ENCODE measurements at regions not wholly inside any gene's neighbourhood (a gene's known extent, or its start where the extent isn't known, plus 50 kb on each side); places are given as distances from the start of the nearest gene placed in this dataset.

- no peak overlapping the region for H3K4me3 ChIP-seq (replicated peaks; ENCODE audit: low read depth, low read length)
- DNase-seq (ENCODE audit: low read depth): no peak
- TF ChIP-seq CTCF (IDR thresholded peaks at IDR 0.05; ENCODE audit: low read length, missing control alignments): no peak
Measured at GRCh38 chr1:95332754-95333153, 98.7 kb downstream of the RWDD3 start.

DNA sequence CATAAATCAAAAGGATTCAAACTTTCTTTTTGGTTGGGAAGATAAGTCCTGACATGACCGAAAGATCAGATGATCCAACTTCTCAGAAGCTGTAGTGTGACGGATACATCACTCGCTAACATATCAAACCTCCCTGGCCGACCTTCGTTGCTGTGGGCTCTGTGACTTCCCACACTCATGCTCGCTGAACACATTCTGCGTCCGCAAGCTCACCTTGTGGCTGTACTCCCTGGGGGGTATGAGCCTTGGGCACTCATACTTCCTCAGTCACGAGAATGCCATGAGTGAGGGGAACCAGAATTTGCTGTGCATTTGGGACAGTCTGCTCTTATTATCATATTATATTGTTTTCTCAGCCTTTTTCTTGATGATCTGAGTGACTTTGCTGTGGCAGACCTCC, 105.4 kb downstream of the RWDD3 start:
- no peak overlapping the region for H3K4me3 ChIP-seq (replicated peaks; ENCODE audit: low read depth, low read length)
- DNase-seq (ENCODE audit: low read depth): no peak
- TF ChIP-seq CTCF (IDR thresholded peaks at IDR 0.05; ENCODE audit: low read length, missing control alignments): no peak

DNA sequence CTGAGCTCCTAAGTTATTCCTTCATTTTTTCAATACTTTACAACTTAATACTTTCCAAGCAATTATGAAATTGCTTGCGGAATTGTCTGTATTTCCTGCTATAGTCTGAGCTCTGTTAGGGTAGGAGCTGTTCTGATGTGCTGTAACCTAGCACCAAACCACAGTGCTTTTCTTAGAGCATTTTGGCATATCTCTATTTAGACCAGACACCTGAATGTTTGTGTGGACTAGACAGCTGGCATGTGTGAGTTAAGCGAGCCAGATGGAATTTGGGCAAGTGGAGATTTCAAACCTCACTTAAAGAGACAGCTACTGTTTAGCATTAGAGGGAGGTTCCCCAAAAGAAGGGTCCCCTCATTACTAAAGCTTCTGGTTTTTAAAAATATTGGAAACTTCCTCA, 106.1 kb downstream of the RWDD3 start:
- no peak for DNase-seq (ENCODE audit: low read depth)
- TF ChIP-seq CTCF (IDR thresholded peaks at IDR 0.05; ENCODE audit: low read length, missing control alignments): no peak
- no peak overlapping the region for H3K4me3 ChIP-seq (replicated peaks; ENCODE audit: low read depth, low read length)

DNA sequence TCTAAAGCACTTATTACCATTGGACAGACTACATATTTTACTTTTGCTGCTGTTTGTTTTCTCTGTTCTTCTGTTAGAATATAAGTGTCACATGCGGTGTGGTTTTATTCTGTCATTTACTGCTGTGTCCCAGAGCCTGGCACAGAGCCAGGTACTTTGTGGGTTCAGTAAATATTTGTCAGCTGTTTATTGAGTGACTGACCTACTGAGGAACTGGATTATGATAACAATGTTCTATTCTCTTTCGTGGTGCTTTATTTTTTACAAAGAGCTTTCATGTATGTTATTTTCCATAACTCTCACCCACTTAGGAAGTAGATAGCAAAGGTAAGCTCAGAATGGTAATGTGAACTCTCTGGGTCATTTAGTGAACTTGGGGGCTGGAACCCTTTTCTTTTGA, 118.8 kb downstream of the RWDD3 start:
- no peak for DNase-seq (ENCODE audit: low read depth)
- no peak overlapping the region for H3K4me3 ChIP-seq (replicated peaks; ENCODE audit: low read depth, low read length)
- TF ChIP-seq CTCF (IDR thresholded peaks at IDR 0.05; ENCODE audit: low read length, missing control alignments): no peak

GRCh38 chr1:95353194-95353593, 119.2 kb downstream of the RWDD3 start:
- TF ChIP-seq CTCF (IDR thresholded peaks at IDR 0.05; ENCODE audit: low read length, missing control alignments): no peak
- no peak overlapping the region for H3K4me3 ChIP-seq (replicated peaks; ENCODE audit: low read depth, low read length)
- no peak for DNase-seq (ENCODE audit: low read depth)

DNA sequence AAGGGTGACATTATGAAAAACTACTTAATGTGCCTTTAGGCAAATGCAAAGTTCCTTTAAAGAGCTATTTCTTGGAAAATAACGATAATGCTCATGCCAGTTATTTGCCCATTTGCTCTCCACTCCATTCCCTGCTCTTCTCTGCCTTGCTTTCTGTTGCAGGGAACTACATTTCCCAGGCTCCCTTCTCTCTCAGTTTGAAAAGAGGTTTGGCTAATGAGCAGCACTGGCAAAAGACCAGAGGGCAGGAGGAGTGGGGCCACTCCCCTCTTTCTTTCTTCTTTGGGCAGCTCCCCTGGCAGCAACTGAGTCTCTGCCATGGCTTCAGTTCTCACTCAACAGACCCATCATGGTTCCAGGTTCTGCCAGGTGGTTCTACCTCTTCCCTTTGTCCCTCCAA, 130.5 kb downstream of the RWDD3 start:
- TF ChIP-seq CTCF (IDR thresholded peaks at IDR 0.05; ENCODE audit: low read length, missing control alignments): no peak
- DNase-seq (ENCODE audit: low read depth): no peak

GRCh38 chr1:95366498-95366897, 132.5 kb downstream of the RWDD3 start:
- no peak for DNase-seq (ENCODE audit: low read depth)
- no peak overlapping the region for H3K4me3 ChIP-seq (replicated peaks; ENCODE audit: low read depth, low read length)
- no peak for TF ChIP-seq CTCF (IDR thresholded peaks at IDR 0.05; ENCODE audit: low read length, missing control alignments)

More for the DNA sequence above, 130.5 kb downstream of the RWDD3 start:
- H3K4me3 ChIP-seq (replicated peaks; ENCODE audit: low read depth, low read length): no peak overlapping the region
